Mesenchymal stem cell (in vitro differentiated cells and primary cell): ENCODE measurements at regions not wholly inside any gene's neighbourhood (a gene's known extent, or its start where the extent isn't known, plus 50 kb on each side); places are given as distances from the start of the nearest gene placed in this dataset.

ENCODE experiments used
- DNase-seq: peaks from one replicate; pipeline ENCODE4 v3.0.0-alpha.2; 2013
- H2AFZ ChIP-seq: one replicate; pipeline ENCODE4 v1.6.1; 2013; ENCODE audit warnings: low read depth, mild to moderate bottlenecking, control low read depth, inconsistent platforms, low read length, moderate library complexity
- H2AK5ac ChIP-seq: 2 replicates; pipeline ENCODE4 v1.6.1; 2013; ENCODE audit warnings: low read length, moderate library complexity, mild to moderate bottlenecking, inconsistent platforms; ENCODE audit not compliant: severe bottlenecking
- H2BK120ac ChIP-seq: one replicate; pipeline ENCODE4 v1.6.1; 2013; ENCODE audit warnings: low read depth, mild to moderate bottlenecking, inconsistent platforms, low read length, moderate library complexity
- H2BK12ac ChIP-seq, 2 experiments: one replicate each; pipeline ENCODE4 v1.6.1; 2013; ENCODE audit warnings: inconsistent platforms in 2 of 2, low read length in 2 of 2, mild to moderate bottlenecking in 2 of 2, moderate library complexity in 2 of 2, control low read depth in 1 of 2
- H2BK15ac ChIP-seq: one replicate; pipeline ENCODE4 v1.6.1; 2013; ENCODE audit warnings: mild to moderate bottlenecking, low read depth, inconsistent platforms; ENCODE audit not compliant: poor library complexity, severe bottlenecking
- H2BK5ac ChIP-seq: 2 replicates; pipeline ENCODE4 v1.6.1; 2013; ENCODE audit warnings: low read depth, mild to moderate bottlenecking, low read length, control low read depth, inconsistent platforms; ENCODE audit not compliant: poor library complexity, severe bottlenecking
- H3K14ac ChIP-seq, 2 experiments: one replicate each; pipeline ENCODE4 v1.6.1; 2013; ENCODE audit warnings: inconsistent platforms in 2 of 2, low read length in 2 of 2, control low read depth in 1 of 2, mild to moderate bottlenecking in 1 of 2, moderate library complexity in 1 of 2
- H3K18ac ChIP-seq, 2 experiments: one replicate each; pipeline ENCODE4 v1.6.1; 2013; ENCODE audit warnings: inconsistent platforms in 2 of 2, low read length in 2 of 2, control low read depth in 1 of 2, low read depth in 1 of 2, mild to moderate bottlenecking in 1 of 2
- H3K23ac ChIP-seq, 2 experiments: one replicate each; pipeline ENCODE4 v1.6.1; 2013; ENCODE audit warnings: inconsistent platforms in 2 of 2, low read length in 2 of 2, mild to moderate bottlenecking in 2 of 2, moderate library complexity in 2 of 2, control low read depth in 1 of 2
- H3K27ac ChIP-seq: 2 replicates; pipeline ENCODE4 v1.5.1; 2013; ENCODE audit warnings: mild to moderate bottlenecking, moderate library complexity, low read length, control low read depth, inconsistent platforms; ENCODE audit not compliant: poor library complexity, severe bottlenecking
- H3K27me3 ChIP-seq, 2 experiments: 2 replicates each; pipeline versions ENCODE4 v1.6.1 to v1.7.0; 2013; ENCODE audit warnings: low read length in 2 of 2, mild to moderate bottlenecking in 2 of 2, moderate library complexity in 2 of 2, control low read depth in 1 of 2, inconsistent platforms in 1 of 2; ENCODE audit not compliant: control insufficient read depth in 1 of 2, insufficient read depth in 1 of 2
- H3K36me3 ChIP-seq, 2 experiments: 2 replicates each; pipeline versions ENCODE4 v1.6.1 to v1.7.0; 2013; ENCODE audit warnings: low read length in 2 of 2, control low read depth in 1 of 2, inconsistent platforms in 1 of 2, low read depth in 1 of 2, mild to moderate bottlenecking in 1 of 2; ENCODE audit not compliant: insufficient read depth in 2 of 2, control insufficient read depth in 1 of 2
- H3K4ac ChIP-seq, 2 experiments: one replicate each; pipeline ENCODE4 v1.6.1; 2013; ENCODE audit warnings: inconsistent platforms in 2 of 2, low read length in 2 of 2, mild to moderate bottlenecking in 2 of 2, moderate library complexity in 2 of 2, control low read depth in 1 of 2, low read depth in 1 of 2
- H3K4me1 ChIP-seq: 2 replicates; pipeline ENCODE4 v1.6.1; 2013; ENCODE audit warnings: low read depth, low read length, control low read depth; ENCODE audit not compliant: control insufficient read depth, insufficient read depth
- H3K4me2 ChIP-seq: 2 replicates; pipeline ENCODE4 v1.6.1; 2013; ENCODE audit warnings: low read length, mild to moderate bottlenecking, inconsistent platforms; ENCODE audit not compliant: poor library complexity, severe bottlenecking
- H3K4me3 ChIP-seq, 2 experiments: 2 replicates each; pipeline versions ENCODE4 v1.5.1 to v1.7.0; 2013; ENCODE audit warnings: low read length in 2 of 2, mild to moderate bottlenecking in 2 of 2, control low read depth in 1 of 2, low read depth in 1 of 2; ENCODE audit not compliant: insufficient read depth in 1 of 2
- H3K79me1 ChIP-seq: replicated peaks from 2 replicates; pipeline ENCODE4 v1.6.1; 2013; ENCODE audit warnings: mild to moderate bottlenecking, control low read depth, low read length, inconsistent platforms; ENCODE audit not compliant: poor library complexity, severe bottlenecking
- H3K9ac ChIP-seq: 2 replicates; pipeline ENCODE4 v1.7.0; 2013; ENCODE audit warnings: mild to moderate bottlenecking, low read length, moderate library complexity
- H3K9me3 ChIP-seq: 2 replicates; pipeline ENCODE4 v1.7.0; 2013; ENCODE audit warnings: mild to moderate bottlenecking, low read length; ENCODE audit not compliant: control insufficient read depth
- H4K8ac ChIP-seq: one replicate; pipeline ENCODE4 v1.6.1; 2013; ENCODE audit warnings: inconsistent platforms, mild to moderate bottlenecking, low read length, moderate library complexity
- H4K91ac ChIP-seq: one replicate; pipeline ENCODE4 v1.6.1; 2013; ENCODE audit warnings: mild to moderate bottlenecking, low read length, inconsistent platforms
- WGBS: methylation state at CpG from one replicate; pipeline ENCODE4 v1.1.7; 2013; ENCODE audit warnings: mixed read lengths; 5-methylcytosine and 5-hydroxymethylcytosine counted together

DNA sequence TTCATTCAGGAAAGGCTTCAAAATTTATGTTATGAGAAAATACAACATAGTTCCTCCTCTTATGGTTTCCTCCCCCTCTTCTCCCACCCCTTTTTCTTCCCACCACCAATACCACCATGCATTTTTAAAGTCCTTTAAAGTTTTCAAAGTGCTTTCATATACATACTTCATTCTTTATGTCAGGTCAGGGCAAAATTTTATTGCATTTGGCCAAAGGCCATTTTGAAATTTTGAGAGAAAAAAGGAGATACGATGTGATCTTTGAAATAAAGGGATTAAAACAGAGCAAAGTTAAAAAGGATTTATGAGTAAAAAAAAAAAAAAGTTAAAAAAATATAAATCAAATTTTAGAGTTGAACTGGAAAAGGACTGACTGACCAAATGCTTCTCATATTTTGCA is 792.5 kb upstream of the FANCL start:
- Histone ChIP-seq H4K8ac (no peak overlapping the region), H2BK5ac (no peak overlapping the region), H2BK15ac (no peak overlapping the region), H3K18ac (no peak overlapping the region), H3K9me3 (no peaks in the 10 kb centered on the region), H3K4ac (no peak overlapping the region), H3K9ac (no peak overlapping the region), H3K4me2 (no peak overlapping the region), H3K36me3 (no peaks in the 10 kb centered on the region), H2AFZ (no peak overlapping the region), H2AK5ac (no peak overlapping the region), H4K91ac (no peak overlapping the region), H3K79me1 (no peaks in the 10 kb centered on the region), H3K27ac (no peak overlapping the region), H2BK120ac (no peak overlapping the region), H3K14ac (no peak overlapping the region), H3K27me3 (no peaks in the 10 kb centered on the region), H3K23ac (no peak overlapping the region), H2BK12ac (no peak overlapping the region), H3K4me3 (no peak overlapping the region), H3K4me1 (peaks cover 2% of the 10 kb centered on the region)
- no peak for DNase-seq
- 86% methylated on average over 1 of the region's 1 CpG for WGBS

GRCh38 chr2:59032499-59032898 is 791.4 kb upstream of the FANCL start:
- no peak overlapping the region for H3K14ac ChIP-seq
- no peak for DNase-seq
- no peak overlapping the region for H3K18ac ChIP-seq
- no peak overlapping the region for H2BK5ac ChIP-seq
- no peak overlapping the region for H2BK12ac ChIP-seq
- no peak overlapping the region for H3K23ac ChIP-seq
- H2BK15ac ChIP-seq: no peak overlapping the region
- H3K4me1 ChIP-seq: peaks cover 2% of the 10 kb centered on the region
- no peaks in the 10 kb centered on the region for H3K9me3 ChIP-seq
- no peak overlapping the region for H3K9ac ChIP-seq
- H3K79me1 ChIP-seq: no peaks in the 10 kb centered on the region
- H3K4ac ChIP-seq: no peak overlapping the region
- H2AK5ac ChIP-seq: no peak overlapping the region
- 92% methylated on average over 3 of the region's 3 CpGs for whole genome bisulfite sequencing
- H3K4me3 ChIP-seq: no peak overlapping the region
- no peaks in the 10 kb centered on the region for H3K27me3 ChIP-seq
- no peak overlapping the region for H4K91ac ChIP-seq
- H3K4me2 ChIP-seq: no peak overlapping the region
- H2BK120ac ChIP-seq: no peak overlapping the region
- H3K27ac ChIP-seq: no peak overlapping the region
- no peaks in the 10 kb centered on the region for H3K36me3 ChIP-seq
- H2AFZ ChIP-seq: no peak overlapping the region
- no peak overlapping the region for H4K8ac ChIP-seq

DNA sequence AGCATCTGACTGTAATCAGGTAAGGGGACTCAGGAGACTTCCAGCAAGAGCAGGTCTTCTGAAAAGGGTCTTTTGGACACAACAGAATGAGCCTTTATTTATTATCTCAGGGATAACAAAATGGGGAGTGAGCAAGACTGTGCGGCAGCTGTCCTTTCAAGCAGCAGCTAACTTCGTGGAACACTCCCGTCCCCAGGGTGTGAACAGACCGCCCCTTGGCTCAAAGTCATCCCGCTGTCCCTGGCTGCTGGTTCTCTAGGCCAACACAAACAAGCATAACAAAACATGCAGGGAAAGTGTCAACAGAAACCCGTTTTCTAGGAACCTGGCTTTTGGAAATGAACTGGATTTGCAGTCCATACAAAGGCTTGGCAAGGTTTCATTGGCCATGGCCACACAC is 787.9 kb upstream of the FANCL start:
- Histone ChIP-seq H3K14ac (no peak overlapping the region), H3K4me3 (peak overlapping the region in 1 of 2 experiments; percentile 50), H3K27me3 (no peaks in the 10 kb centered on the region), H3K79me1 (no peaks in the 10 kb centered on the region), H3K36me3 (no peaks in the 10 kb centered on the region), H4K8ac (no peak overlapping the region), H3K27ac (no peak overlapping the region), H3K4me1 (no peaks in the 10 kb centered on the region), H3K4ac (no peak overlapping the region), H2BK15ac (no peak overlapping the region), H2AFZ (no peak overlapping the region), H2BK120ac (no peak overlapping the region), H2AK5ac (no peak overlapping the region), H3K18ac (no peak overlapping the region), H3K9ac (no peak overlapping the region), H3K9me3 (no peaks in the 10 kb centered on the region), H2BK12ac (no peak overlapping the region), H2BK5ac (no peak overlapping the region), H4K91ac (no peak overlapping the region), H3K23ac (no peak overlapping the region), H3K4me2 (no peak overlapping the region)
- WGBS: 91% methylated on average over 6 of the region's 6 CpGs
- no peak for DNase-seq

DNA sequence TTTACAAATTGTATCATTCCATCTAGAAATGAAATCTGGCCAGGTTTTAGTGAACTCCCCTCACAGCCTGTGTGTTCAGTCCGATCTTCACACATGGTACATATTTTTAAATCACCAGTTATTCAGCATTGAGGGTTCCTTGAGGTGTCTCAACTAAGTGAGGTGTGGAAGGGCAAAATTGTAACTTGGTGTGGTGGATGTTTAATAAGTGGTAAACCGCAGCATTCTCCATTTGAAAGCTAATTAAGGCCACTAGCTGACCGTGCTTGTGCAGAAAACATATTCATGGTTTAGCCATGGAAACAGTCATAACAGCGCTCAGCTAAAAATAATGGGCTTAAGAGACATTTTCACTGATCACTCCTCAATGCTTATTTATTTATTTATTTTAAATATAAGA is 786.2 kb upstream of the FANCL start:
- no peak overlapping the region for H2AFZ ChIP-seq
- H3K4me1 ChIP-seq: no peaks in the 10 kb centered on the region

More for the DNA sequence above, 786.2 kb upstream of the FANCL start:
- WGBS: 62% methylated on average over 1 of the region's 4 CpGs
- Histone ChIP-seq H4K8ac (no peak overlapping the region), H3K9me3 (no peaks in the 10 kb centered on the region), H2AK5ac (no peak overlapping the region), H2BK12ac (no peak overlapping the region), H3K18ac (no peak overlapping the region), H3K79me1 (no peaks in the 10 kb centered on the region), H3K36me3 (no peaks in the 10 kb centered on the region), H2BK15ac (no peak overlapping the region), H3K27me3 (no peaks in the 10 kb centered on the region), H3K4ac (no peak overlapping the region), H4K91ac (no peak overlapping the region), H3K4me3 (no peak overlapping the region), H3K14ac (no peak overlapping the region), H2BK5ac (no peak overlapping the region), H2BK120ac (no peak overlapping the region), H3K9ac (no peak overlapping the region), H3K23ac (no peak overlapping the region), H3K4me2 (no peak overlapping the region), H3K27ac (no peak overlapping the region)
- no peak for DNase-seq
